IMR-90 (cell line): ENCODE measurements at regions not wholly inside any gene's neighbourhood (a gene's known extent, or its start where the extent isn't known, plus 50 kb on each side); places are given as distances from the start of the nearest gene placed in this dataset.

Experiments used
- ATAC-seq: fragments of 200-7000 bp; cut with Tn5 transposase; 2 replicates; pipeline ENCODE4 v1.9.1; 2020; ENCODE audit warnings: low read depth, mild to moderate bottlenecking, moderate library complexity
- BruUV-seq: library from RNA; stranded (reverse); fragments of 400-500 nt; replicated peaks from 2 replicates; lab custom pipeline; 2021; lab: Mats Ljungman, UMichigan
- CTCF ChIA-PET: fragments of 300-600 bp; formaldehyde crosslinking; extraction: SDS; loops from one replicate; lab custom pipeline; 2021; ENCODE audit warnings: antibody characterized with exemption; lab: Yijun Ruan, JAX
- POLR2A ChIA-PET: fragments of 300-600 bp; sonication (Branson Sonifier 250); formaldehyde crosslinking; loops from one replicate; lab custom pipeline; 2022; ENCODE audit warnings: antibody characterized with exemption; ENCODE audit not compliant: unreplicated experiment; lab: Charles Lee
- DNase-seq: peaks from one replicate; pipeline ENCODE4 v3.0.0; 2013
- H2AFZ ChIP-seq: replicated peaks from 2 replicates; pipeline ENCODE3; 2013; ENCODE audit warnings: low read length, mild to moderate bottlenecking; ENCODE audit not compliant: poor library complexity
- H2AK5ac ChIP-seq: 2 replicates; pipeline ENCODE4 v1.6.1; 2013; ENCODE audit warnings: low read depth, low read length, inconsistent platforms
- H2AK9ac ChIP-seq: replicated peaks from 2 replicates; pipeline ENCODE3; 2013; ENCODE audit warnings: mild to moderate bottlenecking, low read depth, low read length, moderate library complexity; ENCODE audit not compliant: poor library complexity
- H2BK120ac ChIP-seq: 2 replicates; pipeline ENCODE4 v1.6.1; 2013; ENCODE audit warnings: low read depth, low read length, inconsistent platforms
- H2BK15ac ChIP-seq: 3 replicates; pipeline ENCODE4 v1.6.1; 2013; ENCODE audit warnings: low read depth, low read length, inconsistent platforms
- H2BK20ac ChIP-seq: 2 replicates; pipeline ENCODE4 v1.6.1; 2013; ENCODE audit warnings: low read depth, mild to moderate bottlenecking, inconsistent platforms, low read length, moderate library complexity
- H2BK5ac ChIP-seq: 2 replicates; pipeline ENCODE4 v1.6.1; 2013; ENCODE audit warnings: mild to moderate bottlenecking, low read depth, low read length, inconsistent platforms; ENCODE audit not compliant: poor library complexity, severe bottlenecking
- H3K14ac ChIP-seq: replicated peaks from 2 replicates; pipeline ENCODE4 v1.6.1; 2013; ENCODE audit warnings: low read depth, low read length, inconsistent platforms
- H3K18ac ChIP-seq: 2 replicates; pipeline ENCODE4 v1.6.1; 2013; ENCODE audit warnings: low read depth, low read length, control low read depth
- H3K23ac ChIP-seq: 2 replicates; pipeline ENCODE4 v1.6.1; 2013; ENCODE audit warnings: low read depth, low read length, inconsistent platforms
- H3K27ac ChIP-seq: 2 replicates; pipeline ENCODE4 v1.5.1; 2013; ENCODE audit warnings: mild to moderate bottlenecking, control low read depth, low read length; ENCODE audit not compliant: insufficient read depth
- H3K27me3 ChIP-seq: 2 replicates; pipeline ENCODE4 v1.6.1; 2013; ENCODE audit warnings: low read length; ENCODE audit not compliant: control insufficient read depth, insufficient read depth
- H3K36me3 ChIP-seq: 2 replicates; pipeline ENCODE4 v1.6.1; 2013; ENCODE audit warnings: low read length, mixed read lengths; ENCODE audit not compliant: control insufficient read depth, insufficient read depth
- H3K4ac ChIP-seq: 2 replicates; pipeline ENCODE4 v1.6.1; 2013; ENCODE audit warnings: low read depth, low read length, inconsistent platforms
- H3K4me1 ChIP-seq: 2 replicates; pipeline ENCODE4 v1.6.1; 2013; ENCODE audit warnings: low read length, mixed read lengths; ENCODE audit not compliant: control insufficient read depth, insufficient read depth
- H3K4me2 ChIP-seq: 2 replicates; pipeline ENCODE4 v1.6.1; 2013; ENCODE audit warnings: low read depth, mild to moderate bottlenecking, control low read depth, low read length, moderate library complexity
- H3K4me3 ChIP-seq: 2 replicates; pipeline ENCODE4 v1.5.1; 2013; ENCODE audit warnings: low read depth, mild to moderate bottlenecking, control low read depth, low read length, moderate library complexity; ENCODE audit not compliant: insufficient read depth
- H3K56ac ChIP-seq: 2 replicates; pipeline ENCODE4 v1.6.1; 2013; ENCODE audit warnings: low read length, inconsistent platforms; ENCODE audit not compliant: insufficient read depth; ENCODE audit errors: extremely low read depth
- H3K79me1 ChIP-seq, 2 experiments: 2 replicates each; pipeline ENCODE4 v1.6.1; 2013; ENCODE audit warnings: low read length in 2 of 2, inconsistent platforms in 1 of 2, low read depth in 1 of 2
- H3K9ac ChIP-seq: 2 replicates; pipeline ENCODE4 v1.6.1; 2013; ENCODE audit warnings: low read depth, low read length, control low read depth
- H3K9me1 ChIP-seq: 2 replicates; pipeline ENCODE4 v1.6.1; 2013; ENCODE audit warnings: low read length, inconsistent platforms; ENCODE audit not compliant: insufficient read depth
- H3K9me3 ChIP-seq: 2 replicates; pipeline ENCODE4 v1.6.1; 2013; ENCODE audit warnings: low read length; ENCODE audit not compliant: control insufficient read depth, insufficient read depth
- H4K20me1 ChIP-seq: 2 replicates; pipeline ENCODE4 v1.6.1; 2013; ENCODE audit warnings: low read length, inconsistent platforms; ENCODE audit not compliant: insufficient read depth
- H4K5ac ChIP-seq: 2 replicates; pipeline ENCODE4 v1.6.1; 2013; ENCODE audit warnings: mild to moderate bottlenecking, low read depth, low read length, control low read depth
- H4K8ac ChIP-seq, 2 experiments: 2 replicates each; pipeline ENCODE4 v1.6.1; 2013; ENCODE audit warnings: low read depth in 2 of 2, low read length in 2 of 2, control low read depth in 1 of 2, inconsistent platforms in 1 of 2
- H4K91ac ChIP-seq: 2 replicates; pipeline ENCODE4 v1.6.1; 2013; ENCODE audit warnings: low read depth, low read length, inconsistent platforms; ENCODE audit not compliant: insufficient read depth
- BHLHE40 ChIP-seq: fragments of 150-350 bp; IDR thresholded peaks from 2 replicates; pipeline ENCODE4 v1.6.1; 2016; ENCODE audit warnings: mild to moderate bottlenecking, low read depth, low read length
- CEBPB ChIP-seq: IDR thresholded peaks from 2 replicates; pipeline ENCODE4 v1.6.1; 2012; ENCODE audit warnings: low read depth, low read length, improper control_type of control experiment
- CHD1 ChIP-seq: IDR thresholded peaks from 2 replicates; pipeline ENCODE4 v1.6.1; 2012; ENCODE audit warnings: low read depth, low read length, improper control_type of control experiment
- FOS ChIP-seq: fragments of 150-350 bp; IDR thresholded peaks from 2 replicates; pipeline ENCODE4 v1.6.1; 2016; ENCODE audit warnings: low read depth, low read length
- MAZ ChIP-seq: IDR thresholded peaks from 2 replicates; pipeline ENCODE4 v1.6.1; 2012; ENCODE audit warnings: low read depth, mild to moderate bottlenecking, low read length, improper control_type of control experiment, moderate library complexity, borderline replicate concordance
- MXI1 ChIP-seq: IDR thresholded peaks from 2 replicates; pipeline ENCODE4 v1.6.1; 2012; ENCODE audit warnings: low read depth, mild to moderate bottlenecking, low read length, moderate library complexity, borderline replicate concordance
- NFE2L2 ChIP-seq: fragments of 150-350 bp; IDR thresholded peaks from 2 replicates; pipeline ENCODE4 v1.6.1; 2016; ENCODE audit warnings: low read depth, mild to moderate bottlenecking, low read length
- POLR2A ChIP-seq: IDR thresholded peaks from 2 replicates; pipeline ENCODE4 v1.6.1; 2012; ENCODE audit warnings: mild to moderate bottlenecking, low read depth, low read length
- RAD21 ChIP-seq: IDR thresholded peaks from 2 replicates; pipeline ENCODE4 v1.6.1; 2012; ENCODE audit warnings: low read length, improper control_type of control experiment
- RCOR1 ChIP-seq: IDR thresholded peaks from 2 replicates; pipeline ENCODE4 v1.6.1; 2012; ENCODE audit warnings: mild to moderate bottlenecking, low read length, improper control_type of control experiment; ENCODE audit not compliant: insufficient replicate concordance
- RFX5 ChIP-seq: IDR thresholded peaks from 2 replicates; pipeline ENCODE4 v1.8.0; 2012; ENCODE audit warnings: low read depth, mild to moderate bottlenecking, low read length, moderate library complexity
- SMC3 ChIP-seq: fragments of 150-350 bp; IDR thresholded peaks from 2 replicates; pipeline ENCODE4 v1.6.1; 2016; ENCODE audit warnings: low read depth, mild to moderate bottlenecking, antibody characterized with exemption, low read length, moderate library complexity
- WGBS, 2 experiments: methylation state at CpG; one replicate each; pipeline versions ENCODE4 v1.1.5 to v1.1.7; 2013; ENCODE audit warnings: missing lambda C conversion rate in 2 of 2; ENCODE audit not compliant: insufficient read length in 1 of 2; ENCODE audit errors: extremely low coverage in 2 of 2; 5-methylcytosine and 5-hydroxymethylcytosine counted together
- dilution Hi-C: fragments of 300-500 bp; cut with HindIII; formaldehyde crosslinking; loops from one replicate; pipeline ENCODE4 v1.14.3; 2018; ENCODE audit warnings: low sequenced_read_pairs; ENCODE audit not compliant: unreplicated experiment
- in situ Hi-C: fragments of 300-500 bp; cut with MboI; formaldehyde crosslinking; loops from 3 replicates; pipeline ENCODE4 v1.14.3; 2019; ENCODE audit warnings: low sequenced_read_pairs, inconsistent platforms, mixed read lengths
- intact Hi-C: fragments of 100-400 bp; cut with micrococcal nuclease; formaldehyde crosslinking; loops from 2 replicates; pipeline ENCODE4 v1.10.0; 2022
- TF ChIP-seq, protein P1 (sequence below): conservative IDR thresholded peaks from 2 replicates; pipeline ENCODE4 v1.5.1; 2012; ENCODE audit warnings: mild to moderate bottlenecking, low read depth, low read length, improper control_type of control experiment
- TF ChIP-seq, protein P2 (sequence below): fragments of 150-350 bp; IDR thresholded peaks from 2 replicates; pipeline ENCODE4 v1.6.1; 2016; ENCODE audit warnings: low read depth, mild to moderate bottlenecking, low read length, moderate library complexity, borderline replicate concordance
- TF ChIP-seq, protein P3 (sequence below): fragments of 150-350 bp; IDR thresholded peaks from 2 replicates; pipeline ENCODE4 v1.6.1; 2017; ENCODE audit warnings: mild to moderate bottlenecking, antibody characterized with exemption, low read length, low read depth

DNA sequence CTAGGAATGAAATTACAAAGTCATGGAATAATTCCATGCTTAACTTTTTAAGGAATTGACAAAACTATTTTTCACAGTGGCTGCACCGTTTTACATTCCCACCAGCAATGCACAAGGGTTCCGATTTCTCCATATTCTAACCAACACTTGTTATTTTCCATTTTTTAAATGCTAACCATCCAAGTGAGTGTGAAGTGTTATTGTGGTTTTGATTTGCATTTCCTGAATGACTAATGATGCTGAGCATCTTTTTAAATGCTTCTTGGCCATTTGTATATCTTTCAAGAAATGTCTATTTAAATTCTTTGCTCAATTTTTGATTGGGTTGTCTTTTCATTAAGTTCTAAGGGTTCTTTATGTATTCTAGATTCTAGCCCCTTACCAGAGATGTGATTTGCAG, 479.5 kb upstream of the SMARCA2 start:
- Histone ChIP-seq H2AFZ (no peak overlapping the region), H3K14ac (no peak overlapping the region), H3K36me3 (no peaks in the 10 kb centered on the region), H3K56ac (no peak overlapping the region), H3K27me3 (no peaks in the 10 kb centered on the region), H3K79me1 (no peaks in the 10 kb centered on the region), H3K4me1 (no peaks in the 10 kb centered on the region), H3K9ac (no peak overlapping the region), H2BK120ac (no peak overlapping the region), H4K91ac (no peak overlapping the region), H2BK15ac (no peak overlapping the region), H3K4me2 (no peak overlapping the region), H2AK5ac (no peak overlapping the region), H4K20me1 (no peaks in the 10 kb centered on the region), H4K5ac (no peak overlapping the region), H3K4ac (no peak overlapping the region), H3K18ac (no peak overlapping the region), H3K9me1 (no peaks in the 10 kb centered on the region), H2BK5ac (no peak overlapping the region), H2AK9ac (no peak overlapping the region), H2BK20ac (no peak overlapping the region), H3K9me3 (peaks cover 6% of the 10 kb centered on the region), H4K8ac (no peak overlapping the region), H3K27ac (no peak overlapping the region), H3K23ac (no peak overlapping the region), H3K4me3 (no peak overlapping the region)
- no CpG with 5 or more reads among the region's 2 CpGs for WGBS, 2 experiments
- intact Hi-C loops (no loop called here), dilution Hi-C loops (no loop called here), in situ Hi-C loops (no loop called here)
- DNase-seq (no peak), ATAC-seq (no peak)
- no TSS peak for BruUV-seq
- ChIA-PET CTCF (no interaction called here), POLR2A (no interaction called here)
- TF ChIP-seq, protein P1, sequence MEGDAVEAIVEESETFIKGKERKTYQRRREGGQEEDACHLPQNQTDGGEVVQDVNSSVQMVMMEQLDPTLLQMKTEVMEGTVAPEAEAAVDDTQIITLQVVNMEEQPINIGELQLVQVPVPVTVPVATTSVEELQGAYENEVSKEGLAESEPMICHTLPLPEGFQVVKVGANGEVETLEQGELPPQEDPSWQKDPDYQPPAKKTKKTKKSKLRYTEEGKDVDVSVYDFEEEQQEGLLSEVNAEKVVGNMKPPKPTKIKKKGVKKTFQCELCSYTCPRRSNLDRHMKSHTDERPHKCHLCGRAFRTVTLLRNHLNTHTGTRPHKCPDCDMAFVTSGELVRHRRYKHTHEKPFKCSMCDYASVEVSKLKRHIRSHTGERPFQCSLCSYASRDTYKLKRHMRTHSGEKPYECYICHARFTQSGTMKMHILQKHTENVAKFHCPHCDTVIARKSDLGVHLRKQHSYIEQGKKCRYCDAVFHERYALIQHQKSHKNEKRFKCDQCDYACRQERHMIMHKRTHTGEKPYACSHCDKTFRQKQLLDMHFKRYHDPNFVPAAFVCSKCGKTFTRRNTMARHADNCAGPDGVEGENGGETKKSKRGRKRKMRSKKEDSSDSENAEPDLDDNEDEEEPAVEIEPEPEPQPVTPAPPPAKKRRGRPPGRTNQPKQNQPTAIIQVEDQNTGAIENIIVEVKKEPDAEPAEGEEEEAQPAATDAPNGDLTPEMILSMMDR = no peak
- TF ChIP-seq, protein P2, sequence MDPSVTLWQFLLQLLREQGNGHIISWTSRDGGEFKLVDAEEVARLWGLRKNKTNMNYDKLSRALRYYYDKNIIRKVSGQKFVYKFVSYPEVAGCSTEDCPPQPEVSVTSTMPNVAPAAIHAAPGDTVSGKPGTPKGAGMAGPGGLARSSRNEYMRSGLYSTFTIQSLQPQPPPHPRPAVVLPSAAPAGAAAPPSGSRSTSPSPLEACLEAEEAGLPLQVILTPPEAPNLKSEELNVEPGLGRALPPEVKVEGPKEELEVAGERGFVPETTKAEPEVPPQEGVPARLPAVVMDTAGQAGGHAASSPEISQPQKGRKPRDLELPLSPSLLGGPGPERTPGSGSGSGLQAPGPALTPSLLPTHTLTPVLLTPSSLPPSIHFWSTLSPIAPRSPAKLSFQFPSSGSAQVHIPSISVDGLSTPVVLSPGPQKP = no peak
- TF ChIP-seq RAD21 = no peak
- TF ChIP-seq, protein P3, sequence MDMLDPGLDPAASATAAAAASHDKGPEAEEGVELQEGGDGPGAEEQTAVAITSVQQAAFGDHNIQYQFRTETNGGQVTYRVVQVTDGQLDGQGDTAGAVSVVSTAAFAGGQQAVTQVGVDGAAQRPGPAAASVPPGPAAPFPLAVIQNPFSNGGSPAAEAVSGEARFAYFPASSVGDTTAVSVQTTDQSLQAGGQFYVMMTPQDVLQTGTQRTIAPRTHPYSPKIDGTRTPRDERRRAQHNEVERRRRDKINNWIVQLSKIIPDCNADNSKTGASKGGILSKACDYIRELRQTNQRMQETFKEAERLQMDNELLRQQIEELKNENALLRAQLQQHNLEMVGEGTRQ = no peak
- no peak for TF ChIP-seq RFX5
- no peak for TF ChIP-seq MAZ
- no peak for TF ChIP-seq BHLHE40
- TF ChIP-seq CEBPB = no peak
- TF ChIP-seq MXI1 = no peak
- no peak for TF ChIP-seq CHD1
- no peak for TF ChIP-seq NFE2L2
- no peak for TF ChIP-seq SMC3
- no peak for TF ChIP-seq POLR2A
- no peak for TF ChIP-seq FOS
- no peak for TF ChIP-seq RCOR1
